Choroid plexus epithelial cell (primary cell): ENCODE measurements at regions not wholly inside any gene's neighbourhood (a gene's known extent, or its start where the extent isn't known, plus 50 kb on each side); places are given as distances from the start of the nearest gene placed in this dataset.

Experiments used
- DNase-seq: peaks from one replicate; pipeline ENCODE4 v3.0.0-alpha.2; 2010; ENCODE audit warnings: low read depth
- H3K4me3 ChIP-seq: 2 replicates; pipeline ENCODE4 v1.5.1; 2011; ENCODE audit warnings: low read depth, mild to moderate bottlenecking, control low read depth, low read length, moderate library complexity
- CTCF ChIP-seq: conservative IDR thresholded peaks from 2 replicates; pipeline ENCODE4 v1.5.1; 2011; ENCODE audit warnings: low read depth, mild to moderate bottlenecking, control low read depth, inconsistent platforms, low read length, moderate library complexity

GRCh38 chr17:77011173-77012011, 129.4 kb upstream of the SEC14L1 start:
- H3K4me3 ChIP-seq: no peak overlapping the region
- peak; percentile 79 for TF ChIP-seq CTCF
- DNase-seq: peak; percentile 76

- no peak overlapping the region for H3K4me3 ChIP-seq
- DNase-seq: peak; percentile 26
- TF ChIP-seq CTCF: no peak
Observed at GRCh38 chr17:77018504-77018903, 122.3 kb upstream of the SEC14L1 start.

GRCh38 chr17:77019893-77020379, 120.8 kb upstream of the SEC14L1 start:
- DNase-seq: peak; percentile 60
- no peak overlapping the region for H3K4me3 ChIP-seq
- TF ChIP-seq CTCF: no peak

GRCh38 chr17:77020973-77021372, 119.8 kb upstream of the SEC14L1 start:
- no peak for TF ChIP-seq CTCF
- no peak overlapping the region for H3K4me3 ChIP-seq
- no peak for DNase-seq

- no peak overlapping the region for H3K4me3 ChIP-seq
- TF ChIP-seq CTCF: no peak
- no peak for DNase-seq
Observed at GRCh38 chr17:77022766-77023165, 118.0 kb upstream of the SEC14L1 start.

- no peak overlapping the region for H3K4me3 ChIP-seq
- no peak for TF ChIP-seq CTCF
- DNase-seq: no peak
Observed at GRCh38 chr17:77025781-77026180, 115.0 kb upstream of the SEC14L1 start.
